Pancreas (tissue), 10 donors: ENCODE measurements at regions not wholly inside any gene's neighbourhood (a gene's known extent, or its start where the extent isn't known, plus 50 kb on each side); places are given as distances from the start of the nearest gene placed in this dataset.

ENCODE experiments used
- ATAC-seq, 4 donors: fragments of 200-7000 bp; cut with Tn5 transposase; one replicate each; pipeline versions ENCODE4 v1.8.0 to v1.9.1; 2020; ENCODE audit warnings: mild to moderate bottlenecking in 4 of 4, moderate library complexity in 4 of 4
- DNase-seq, 6 donors: peaks; one replicate each; pipeline ENCODE4 v3.0.0-alpha.2; 2020
- FAIRE-seq: peaks from 2 replicates; lab custom pipeline; 2012; peaks lifted over from hg19 to GRCh38; lab: Jason Lieb, UNC
- H3K27ac ChIP-seq, 4 donors: fragments of 200-600 bp; sonication (generic); 1 replicate in 3 of 4; 2 replicates in 1 of 4; pipeline versions ENCODE4 v1.5.0 to v1.8.0; 2020
- H3K27me3 ChIP-seq, 4 donors: fragments of 200-600 bp; one replicate each; pipeline ENCODE4 v1.8.0; 2021
- H3K36me3 ChIP-seq, 3 donors: fragments of 200-600 bp; sonication (generic) in 1 of 3; one replicate each; pipeline versions ENCODE4 v1.5.0 to v1.8.0; 2020 to 2021
- H3K4me1 ChIP-seq, 3 donors: fragments of 200-600 bp; one replicate each; pipeline ENCODE4 v1.8.0; 2021
- H3K4me3 ChIP-seq, 4 donors: fragments of 200-600 bp; sonication (generic) in 2 of 4; one replicate each; pipeline versions ENCODE4 v1.5.0 to v1.8.0; 2020 to 2021
- H3K9me3 ChIP-seq, 4 donors: fragments of 200-600 bp; one replicate each; pipeline ENCODE4 v1.8.0; 2021
- WGBS, 2 donors: extraction: QIAGEN DNeasy Blood & Tissue Kit; methylation state at CpG; one replicate each; pipeline ENCODE4 v1.1.7; 2013; 5-methylcytosine and 5-hydroxymethylcytosine counted together
- intact Hi-C, 3 donors: fragments of 100-400 bp; cut with DNase I; formaldehyde crosslinking; loops; one replicate each; pipeline versions ENCODE4 v1.11.1 to v1.14.2; 2022
- TF ChIP-seq, protein P1 (sequence below), 4 donors: fragments of 200-600 bp; sonication (generic) in 3 of 4; IDR thresholded peaks; one replicate each; pipeline versions ENCODE4 v1.5.0 to v1.8.0; 2021; ENCODE audit warnings: antibody characterized with exemption in 4 of 4
- donor health status: healthy with polysubstance abuse.
- donor health status: DM: no; HTN: no; CAD: no; lungs with moderate emphysema.
- donor health status: DM: no; HTN: no; CAD: no.
- donor health status: control.
- donor health status: control.
- donor health status: Bipolar disorder and iron deficiency.
- donor health status: DM: yes; HTN: yes; CAD: no.
- donor health status: DM: no; HTN: no; CAD: no.
- donor health status: DM: no; HTN: no; CAD: no.
- donor health status: DM: yes; HTN: yes; CAD: no.

DNA sequence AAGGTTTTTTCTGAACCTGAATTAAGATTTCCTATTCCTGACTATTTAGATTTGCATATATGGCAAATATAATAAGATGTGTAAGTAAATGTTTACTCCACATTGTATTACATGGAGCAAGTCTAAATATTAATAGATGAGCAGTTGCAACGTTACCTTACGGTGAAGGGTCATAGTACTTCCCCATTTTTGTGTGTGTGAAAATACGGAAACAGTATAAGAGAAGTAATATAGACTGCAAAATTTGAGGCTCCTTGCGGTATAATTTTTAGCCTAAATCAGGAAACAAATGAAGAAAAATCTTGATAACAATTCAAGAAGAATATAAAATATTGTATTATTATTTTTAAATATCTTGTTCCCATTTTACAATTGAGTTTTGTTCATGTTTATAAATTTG is 434.2 kb downstream of the GRB14 start:
- ATAC-seq (no peak), DNase-seq (no peak), FAIRE-seq (no peak)
- Histone ChIP-seq H3K36me3 (no peaks in the 10 kb centered on the region), H3K9me3 (no peaks in the 10 kb centered on the region), H3K4me3 (no peak overlapping the region), H3K27me3 (no peaks in the 10 kb centered on the region), H3K27ac (no peak overlapping the region), H3K4me1 (no peaks in the 10 kb centered on the region)
- TF ChIP-seq, protein P1, sequence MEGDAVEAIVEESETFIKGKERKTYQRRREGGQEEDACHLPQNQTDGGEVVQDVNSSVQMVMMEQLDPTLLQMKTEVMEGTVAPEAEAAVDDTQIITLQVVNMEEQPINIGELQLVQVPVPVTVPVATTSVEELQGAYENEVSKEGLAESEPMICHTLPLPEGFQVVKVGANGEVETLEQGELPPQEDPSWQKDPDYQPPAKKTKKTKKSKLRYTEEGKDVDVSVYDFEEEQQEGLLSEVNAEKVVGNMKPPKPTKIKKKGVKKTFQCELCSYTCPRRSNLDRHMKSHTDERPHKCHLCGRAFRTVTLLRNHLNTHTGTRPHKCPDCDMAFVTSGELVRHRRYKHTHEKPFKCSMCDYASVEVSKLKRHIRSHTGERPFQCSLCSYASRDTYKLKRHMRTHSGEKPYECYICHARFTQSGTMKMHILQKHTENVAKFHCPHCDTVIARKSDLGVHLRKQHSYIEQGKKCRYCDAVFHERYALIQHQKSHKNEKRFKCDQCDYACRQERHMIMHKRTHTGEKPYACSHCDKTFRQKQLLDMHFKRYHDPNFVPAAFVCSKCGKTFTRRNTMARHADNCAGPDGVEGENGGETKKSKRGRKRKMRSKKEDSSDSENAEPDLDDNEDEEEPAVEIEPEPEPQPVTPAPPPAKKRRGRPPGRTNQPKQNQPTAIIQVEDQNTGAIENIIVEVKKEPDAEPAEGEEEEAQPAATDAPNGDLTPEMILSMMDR (IDR thresholded peaks at IDR 0.05) = no peak
- intact Hi-C loops = no loop called here
- WGBS, 2 donors = 66 to 84% methylated on average over 4 of the region's 4 CpGs

DNA sequence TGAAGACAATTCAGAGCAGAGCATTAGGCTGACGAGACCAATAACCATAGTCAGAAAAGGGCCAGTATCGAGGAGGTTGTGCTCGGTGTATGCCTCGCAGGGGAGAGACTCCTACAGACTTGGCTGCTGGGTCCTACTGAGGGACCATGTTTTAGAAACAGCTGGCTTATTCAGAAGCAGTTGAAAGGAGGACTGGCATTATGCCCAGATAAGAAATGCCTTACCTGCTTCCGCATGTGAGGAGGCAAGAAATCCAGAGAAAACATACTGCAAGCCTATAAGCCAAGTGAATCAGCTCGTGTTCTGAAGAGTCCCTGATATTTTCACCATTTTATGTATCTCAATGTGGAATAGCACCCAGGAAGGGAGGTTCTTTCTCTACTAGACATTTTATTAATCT is 434.7 kb downstream of the GRB14 start:
- intact Hi-C loops = no loop called here
- WGBS, 2 donors = 60 to 61% methylated on average over 6 of the region's 6 CpGs
- DNase-seq (no peak), FAIRE-seq (no peak), ATAC-seq (no peak)
- TF ChIP-seq, protein P1 (IDR thresholded peaks at IDR 0.05) = no peak
- H3K9me3 ChIP-seq = no peaks in the 10 kb centered on the region
- no peak overlapping the region for H3K4me3 ChIP-seq
- H3K36me3 ChIP-seq = no peaks in the 10 kb centered on the region
- H3K27ac ChIP-seq = no peak overlapping the region
- no peaks in the 10 kb centered on the region for H3K4me1 ChIP-seq
- no peaks in the 10 kb centered on the region for H3K27me3 ChIP-seq

DNA sequence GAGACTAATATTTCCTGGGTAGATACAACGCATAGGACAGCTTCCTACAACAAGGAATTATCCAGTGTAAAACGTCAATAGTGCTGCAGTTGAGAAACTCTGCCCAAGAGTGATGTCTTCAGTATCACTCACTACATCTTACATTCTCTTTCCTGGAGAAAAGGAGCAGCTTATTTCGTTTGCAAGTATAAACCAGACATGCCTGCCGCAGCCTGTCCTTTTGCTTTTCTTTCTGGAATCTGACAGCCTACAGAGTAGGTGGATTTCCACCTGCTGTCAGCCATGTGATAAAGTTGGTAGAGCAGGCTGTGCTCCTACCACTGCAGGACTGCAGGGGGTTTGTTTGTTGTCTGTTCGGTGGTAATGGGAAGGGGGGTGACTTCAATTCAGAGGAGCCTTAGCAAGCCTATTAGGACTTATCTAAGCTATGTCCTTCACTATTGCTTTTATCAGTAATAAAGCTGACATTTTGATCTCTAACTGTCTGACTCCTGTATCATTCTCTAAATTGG is 439.1 kb downstream of the GRB14 start:
- intact Hi-C loops = no loop called here
- FAIRE-seq (no peak), ATAC-seq (no peak), DNase-seq (no peak)
- Histone ChIP-seq H3K4me3 (no peak overlapping the region), H3K27me3 (no peaks in the 10 kb centered on the region), H3K4me1 (no peaks in the 10 kb centered on the region), H3K9me3 (no peaks in the 10 kb centered on the region), H3K27ac (no peak overlapping the region), H3K36me3 (no peaks in the 10 kb centered on the region)
- TF ChIP-seq, protein P1 (IDR thresholded peaks at IDR 0.05) = no peak
- 15 to 19% methylated on average over 5 of the region's 5 CpGs for WGBS, 2 donors

DNA sequence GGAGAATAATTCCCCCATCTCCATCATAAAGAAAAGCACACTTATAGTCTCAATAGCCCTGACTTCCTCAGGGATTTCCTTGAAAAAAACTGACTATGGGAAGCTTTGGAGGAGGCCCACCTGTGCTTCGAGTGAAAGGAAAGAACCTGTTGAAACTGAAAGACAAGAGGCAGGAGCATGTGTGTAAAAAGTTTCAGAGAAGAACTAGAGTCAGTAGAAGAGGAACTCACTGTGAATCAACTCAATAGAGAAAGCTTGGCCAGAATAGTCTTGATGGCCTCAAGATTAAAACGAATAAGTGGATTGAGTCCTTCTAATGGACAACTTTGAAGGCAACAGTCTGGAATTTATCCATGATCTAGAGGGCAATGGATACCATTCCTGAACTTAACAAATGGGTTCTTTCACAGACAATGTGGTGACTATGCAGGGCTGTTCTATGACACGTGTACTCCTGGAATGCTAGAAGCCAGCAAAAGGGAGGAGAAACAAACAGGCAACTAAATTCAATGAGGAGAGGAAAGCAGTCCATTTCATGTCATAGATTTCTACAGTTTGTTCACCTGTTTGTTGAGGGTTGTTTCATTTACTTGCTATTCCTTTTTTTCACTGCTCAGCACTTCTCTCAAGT is 442.3 kb downstream of the GRB14 start:
- no peaks in the 10 kb centered on the region for H3K27me3 ChIP-seq
- intact Hi-C loops = no loop called here
- DNase-seq (no peak), ATAC-seq (no peak), FAIRE-seq (no peak)
- 34 to 45% methylated on average over 3 of the region's 3 CpGs for WGBS, 2 donors
- no peak overlapping the region for H3K27ac ChIP-seq
- H3K4me3 ChIP-seq = no peak overlapping the region
- H3K9me3 ChIP-seq = no peaks in the 10 kb centered on the region
- no peaks in the 10 kb centered on the region for H3K36me3 ChIP-seq
- TF ChIP-seq, protein P1 (IDR thresholded peaks at IDR 0.05) = no peak
- no peaks in the 10 kb centered on the region for H3K4me1 ChIP-seq

DNA sequence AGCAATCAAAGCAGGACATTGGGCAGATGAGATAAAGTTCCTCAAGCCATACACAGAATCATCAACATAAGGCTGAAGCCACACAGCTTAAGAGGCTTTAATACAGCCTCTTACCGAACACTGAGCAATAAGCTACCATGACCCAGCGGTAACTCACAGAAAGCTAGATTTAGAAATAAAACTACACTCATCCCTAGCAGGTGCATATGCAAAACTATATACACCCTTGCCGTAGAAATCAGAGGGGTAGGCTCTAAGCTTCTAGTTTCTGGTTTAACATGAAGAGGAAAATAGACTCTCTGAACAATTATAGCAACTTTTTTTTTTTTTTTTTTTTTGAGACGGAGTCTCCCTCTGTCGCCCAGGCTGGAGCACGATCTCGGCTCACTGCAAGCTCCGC is 428.8 kb upstream of the FIGN start:
- no peak for FAIRE-seq

More for the DNA sequence above, 428.8 kb upstream of the FIGN start:
- TF ChIP-seq, protein P1 (IDR thresholded peaks at IDR 0.05) = no peak
- intact Hi-C loops = no loop called here
- H3K4me3 ChIP-seq = no peak overlapping the region
- WGBS, 2 donors = 89 to 92% methylated on average over 8 of the region's 8 CpGs
- ATAC-seq (no peak), DNase-seq (no peak)
- no peaks in the 10 kb centered on the region for H3K36me3 ChIP-seq
- H3K9me3 ChIP-seq = no peaks in the 10 kb centered on the region
- H3K27me3 ChIP-seq = no peaks in the 10 kb centered on the region
- H3K4me1 ChIP-seq = no peaks in the 10 kb centered on the region
- H3K27ac ChIP-seq = no peak overlapping the region
